NCI-H510A treated with DMSO at 0.1 percent for 48 hours (cell line): ENCODE measurements at regions not wholly inside any gene's neighbourhood (a gene's known extent, or its start where the extent isn't known, plus 50 kb on each side); places are given as distances from the start of the nearest gene placed in this dataset.
"Not testable (repeated sequence)": the region's sequence is repeated elsewhere in the genome, so short reads cannot be mapped to it uniquely, and the experiment has no call there.

Experiments
- DNase-seq: peaks from one replicate; lab custom pipeline; 2025; lab: John Stamatoyannopoulos, UW

DNA sequence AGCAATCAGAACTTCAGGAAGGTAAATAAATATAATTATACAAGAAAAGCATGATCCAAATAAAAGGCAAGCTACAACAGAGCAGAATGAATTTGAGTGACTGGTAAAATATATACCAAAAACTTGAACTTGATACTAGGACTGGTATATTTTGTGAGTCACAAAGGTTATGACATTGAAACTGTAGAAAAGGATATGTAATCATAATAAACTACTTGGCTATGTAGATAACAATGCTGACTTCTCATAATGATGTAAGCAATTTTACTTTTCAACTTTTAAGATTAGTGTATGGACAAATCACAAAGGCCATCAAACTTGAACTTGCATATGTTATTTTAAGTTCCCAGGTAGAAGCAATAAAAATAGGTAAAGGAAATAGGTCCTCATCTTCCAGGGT, 384.5 kb upstream of the NECTIN3 start:
- no peak for DNase-seq

DNA sequence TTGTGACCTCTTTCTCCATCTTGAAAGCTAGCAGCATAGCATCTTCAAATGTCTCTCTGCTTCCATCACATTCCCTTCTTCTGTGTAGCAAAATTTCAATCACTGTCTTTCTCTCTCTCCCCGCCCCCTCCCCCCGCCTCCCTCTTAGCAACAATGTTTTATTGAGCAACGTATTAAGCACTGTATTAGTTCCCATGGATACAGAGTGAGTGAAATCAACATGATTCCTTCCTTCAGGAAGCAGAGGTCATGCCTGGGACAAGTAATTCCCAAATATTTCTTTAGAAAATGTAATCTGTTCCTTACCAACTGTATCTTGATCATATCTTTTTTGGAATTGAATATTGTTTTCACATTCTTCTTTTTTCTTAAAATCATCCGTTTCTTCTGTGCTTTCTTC, 373.7 kb upstream of the NECTIN3 start:
- DNase-seq, result no peak

DNA sequence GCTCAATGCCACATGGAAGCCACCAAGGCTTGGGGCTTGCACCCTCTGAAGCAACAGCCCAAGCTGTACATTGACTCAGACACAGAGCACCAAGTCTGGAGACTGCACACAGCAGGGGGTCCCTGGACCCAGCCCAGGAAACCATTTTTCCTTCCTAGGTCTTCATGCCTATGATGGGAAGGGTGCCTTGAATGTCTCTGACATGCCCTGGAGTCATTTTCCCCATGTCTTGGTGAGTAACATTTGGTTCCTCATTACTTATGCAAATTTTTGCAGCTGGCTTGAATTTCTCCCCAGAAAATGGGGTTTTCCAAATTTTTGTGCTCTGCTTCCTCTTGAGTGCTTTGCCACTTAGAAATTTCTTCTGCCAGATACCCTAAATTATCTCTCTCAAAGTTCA, 367.3 kb upstream of the NECTIN3 start:
- DNase-seq, result not testable (repeated sequence)

DNA sequence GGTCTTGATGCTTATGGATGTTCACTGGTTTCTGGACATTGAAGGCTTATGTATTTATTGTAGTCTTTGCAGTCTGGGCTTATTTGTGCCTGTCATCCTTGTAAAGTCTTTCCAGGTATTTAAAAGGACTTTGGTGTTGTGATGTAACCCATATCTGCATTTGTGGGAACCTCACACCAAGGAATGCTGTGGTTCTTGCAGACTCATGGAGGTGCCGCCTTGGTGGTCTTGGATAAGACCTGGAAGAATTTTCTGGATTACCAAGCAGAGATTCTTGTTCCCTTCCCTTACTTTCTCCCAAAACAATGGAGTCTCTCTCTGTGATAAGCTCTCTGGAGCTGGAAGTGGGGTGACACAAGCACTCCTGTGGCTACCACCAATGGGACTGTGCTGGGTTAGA, 363.5 kb upstream of the NECTIN3 start:
- DNase-seq, result no peak

DNA sequence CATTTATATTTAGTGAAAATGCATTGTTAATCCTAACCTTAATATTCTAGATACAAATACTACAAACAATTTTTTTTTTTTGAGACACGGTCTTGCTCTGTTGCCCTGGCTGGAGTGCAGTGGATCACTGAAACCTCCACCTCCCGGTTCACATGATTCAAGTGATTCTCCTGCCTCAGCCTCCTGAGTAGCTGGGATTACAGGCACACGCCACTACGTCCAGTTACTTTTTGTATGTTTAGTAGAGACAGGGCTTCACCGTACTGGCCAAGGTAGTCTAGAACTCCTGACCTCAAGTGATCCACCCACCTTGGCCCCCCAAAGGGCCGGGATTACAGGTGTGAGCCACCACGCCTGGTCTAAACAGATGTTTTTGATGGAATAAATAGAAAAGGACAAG, 361.5 kb upstream of the NECTIN3 start:
- no peak for DNase-seq

DNA sequence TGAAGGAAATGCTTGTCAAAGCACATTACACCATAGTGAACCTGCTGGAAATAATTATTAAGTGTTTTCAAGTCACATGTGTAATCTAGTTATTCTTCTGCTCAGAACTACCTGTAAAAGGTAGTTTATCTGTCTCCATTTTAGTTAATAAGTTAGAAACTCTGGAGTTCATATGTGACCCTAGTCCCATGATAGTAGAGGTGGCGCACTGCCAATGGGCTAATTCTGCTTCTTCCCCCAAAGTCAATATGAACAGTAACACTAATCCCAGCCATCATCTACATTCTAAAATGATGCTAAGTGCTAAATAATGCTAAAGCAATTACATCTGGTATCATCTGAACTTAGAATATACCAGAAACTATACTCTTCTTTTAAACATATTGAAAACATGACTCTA, 361.0 kb upstream of the NECTIN3 start:
- no peak for DNase-seq

DNA sequence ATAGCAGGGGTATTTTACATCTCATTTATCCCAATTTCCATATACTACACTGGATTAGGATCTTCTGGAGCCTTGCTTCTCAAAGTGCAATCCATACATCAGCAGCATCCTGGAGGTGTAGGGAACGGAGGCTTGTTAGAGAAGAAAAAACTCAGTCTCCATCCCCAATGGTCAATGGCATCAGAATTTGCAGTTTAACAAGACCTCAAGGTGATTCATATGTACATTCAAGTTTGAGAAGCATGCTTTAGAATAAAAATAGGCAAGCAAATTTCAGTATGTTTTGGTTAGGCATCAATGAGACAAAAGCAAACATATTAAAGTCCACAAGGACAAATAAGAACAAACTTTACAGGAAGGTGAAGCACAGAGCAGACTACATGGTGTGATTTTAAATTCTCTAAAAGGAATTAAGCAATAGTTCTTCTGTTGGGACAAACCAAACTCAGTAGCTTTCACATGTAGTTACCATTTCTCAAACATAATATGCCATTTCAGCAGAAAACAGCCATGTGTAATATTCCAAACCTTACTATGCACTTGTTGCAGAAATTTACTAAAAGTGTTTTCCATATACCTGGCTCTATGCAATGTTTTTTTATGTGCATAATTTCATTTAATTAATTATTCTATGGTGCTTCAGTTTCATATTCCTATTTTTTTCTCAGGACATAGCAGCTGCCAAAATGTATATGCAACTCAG, 360.3 kb upstream of the NECTIN3 start:
- DNase-seq, result no peak

DNA sequence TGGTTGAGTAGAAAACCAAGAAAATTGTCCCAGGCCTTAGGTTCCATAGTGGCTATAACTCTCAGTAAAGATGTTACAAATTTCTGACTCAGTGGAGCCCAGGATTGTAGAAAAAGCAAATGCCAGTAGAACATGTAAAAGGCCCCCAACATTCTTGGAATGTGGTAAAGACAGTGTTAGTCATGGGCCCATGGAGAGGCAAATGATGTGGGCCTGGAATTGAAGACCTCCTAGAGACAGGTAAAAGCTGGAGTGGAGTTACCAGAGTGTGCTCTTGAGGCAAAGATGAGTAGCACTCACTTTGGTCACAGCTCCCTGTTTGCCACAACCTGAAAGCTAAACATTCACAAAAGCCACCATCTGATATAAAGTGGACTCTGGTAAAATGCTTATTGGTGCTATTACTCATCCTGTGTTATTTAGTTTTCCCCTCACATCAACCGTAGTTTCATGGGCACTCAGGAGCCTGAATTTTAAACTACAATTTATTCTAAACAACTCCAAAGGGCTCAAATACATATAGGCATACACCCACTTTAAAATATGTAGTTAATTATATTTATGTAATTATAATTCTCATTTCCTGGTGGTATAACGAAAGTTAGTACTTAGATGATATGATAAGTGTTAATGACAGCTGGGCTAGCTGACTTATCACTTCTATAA, 359.6 kb upstream of the NECTIN3 start:
- DNase-seq, result no peak

DNA sequence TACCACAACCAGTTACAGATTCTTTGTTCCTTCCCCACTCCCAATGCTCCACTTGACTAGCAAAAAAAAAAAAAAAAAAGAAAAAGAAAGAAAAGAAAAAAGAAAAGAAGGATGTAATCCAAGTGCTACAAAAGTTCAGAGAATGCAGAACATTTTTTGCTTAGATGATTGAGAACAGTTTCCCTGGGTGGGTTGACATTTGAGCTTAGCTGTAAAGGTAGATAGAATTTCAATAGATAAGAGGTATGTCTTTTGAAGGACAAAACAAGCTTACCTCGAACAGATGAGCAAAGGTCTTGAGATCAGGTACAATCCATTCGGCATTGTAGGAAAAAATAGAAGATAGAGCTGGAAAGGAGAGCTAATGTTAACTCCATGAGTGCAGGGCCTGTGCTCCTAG, 344.6 kb upstream of the NECTIN3 start:
- DNase-seq, result no peak

DNA sequence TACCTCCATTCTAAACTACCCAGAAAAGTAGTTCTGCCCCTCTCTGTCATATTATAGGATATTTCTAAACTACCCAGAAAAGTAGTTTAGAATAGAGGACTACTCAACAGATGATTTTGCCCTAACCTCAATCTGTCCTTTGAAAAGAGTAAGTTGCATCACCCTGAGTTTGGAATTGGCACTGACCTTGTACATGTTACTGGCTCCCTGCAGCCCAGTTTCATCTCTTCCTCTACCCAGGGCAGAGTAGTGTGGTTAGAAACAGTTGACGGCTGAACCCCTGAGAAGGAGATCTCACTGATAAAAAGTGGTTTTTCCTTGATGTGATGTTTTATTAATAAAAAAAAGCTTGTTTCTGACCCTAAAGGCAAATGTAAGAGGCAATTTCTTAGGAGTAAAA, 340.5 kb upstream of the NECTIN3 start:
- DNase-seq, result no peak

DNA sequence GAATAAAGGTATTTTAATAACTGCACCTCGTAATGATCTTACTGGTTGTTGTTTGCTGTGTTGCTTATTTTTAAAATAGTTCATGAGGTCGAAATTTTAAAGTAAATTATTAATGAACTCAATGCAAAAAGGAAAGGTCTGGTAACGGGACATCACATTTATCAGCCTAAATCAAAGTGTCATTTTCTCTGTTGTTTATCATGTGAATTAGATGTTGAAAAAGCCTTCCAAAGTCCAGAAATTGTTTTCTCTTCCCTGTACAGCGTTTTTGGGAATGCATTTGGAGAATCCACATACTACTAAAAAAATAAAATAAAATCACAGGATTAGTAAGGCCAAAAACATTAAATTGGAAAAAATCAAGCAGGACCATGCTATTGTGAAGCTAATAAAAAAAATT, 339.2 kb upstream of the NECTIN3 start:
- no peak for DNase-seq

DNA sequence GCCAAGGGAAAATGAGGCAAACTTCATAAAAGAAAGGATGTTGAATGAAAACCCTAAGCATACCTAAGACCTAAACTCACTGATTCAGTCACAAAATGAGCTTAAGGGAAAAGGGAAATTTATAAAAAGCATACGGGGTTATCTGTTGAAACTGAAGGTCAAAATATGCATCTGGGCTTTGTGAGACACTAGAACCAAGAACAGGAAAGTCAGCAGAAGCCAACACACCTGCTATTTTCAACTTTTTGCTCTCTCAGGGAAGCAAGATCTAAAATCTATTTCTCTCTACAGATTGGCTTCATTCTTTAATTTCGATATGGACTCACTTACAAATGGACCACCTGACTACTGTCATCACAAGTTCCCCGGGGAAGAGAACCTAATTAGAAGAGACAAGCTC, 338.6 kb upstream of the NECTIN3 start:
- no peak for DNase-seq

DNA sequence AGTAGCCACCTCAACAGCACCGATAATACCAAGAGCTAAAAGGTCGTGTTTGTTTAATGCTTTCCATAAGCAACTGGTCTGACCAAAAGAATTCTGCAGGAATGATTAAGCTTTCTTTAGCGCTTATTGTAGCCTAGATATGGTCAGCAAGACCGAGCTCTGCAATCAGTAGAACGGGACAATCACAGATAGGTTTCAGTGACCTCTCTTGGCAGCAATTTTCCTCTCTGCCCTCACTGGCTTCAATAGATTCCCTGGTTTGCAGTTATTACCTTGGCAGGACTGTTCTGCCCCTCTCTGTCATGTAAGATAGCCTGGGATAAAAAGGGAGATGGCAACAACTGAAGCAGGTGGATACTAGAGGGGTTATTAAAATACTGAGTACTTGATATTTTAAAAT, 337.1 kb upstream of the NECTIN3 start:
- DNase-seq, result no peak

DNA sequence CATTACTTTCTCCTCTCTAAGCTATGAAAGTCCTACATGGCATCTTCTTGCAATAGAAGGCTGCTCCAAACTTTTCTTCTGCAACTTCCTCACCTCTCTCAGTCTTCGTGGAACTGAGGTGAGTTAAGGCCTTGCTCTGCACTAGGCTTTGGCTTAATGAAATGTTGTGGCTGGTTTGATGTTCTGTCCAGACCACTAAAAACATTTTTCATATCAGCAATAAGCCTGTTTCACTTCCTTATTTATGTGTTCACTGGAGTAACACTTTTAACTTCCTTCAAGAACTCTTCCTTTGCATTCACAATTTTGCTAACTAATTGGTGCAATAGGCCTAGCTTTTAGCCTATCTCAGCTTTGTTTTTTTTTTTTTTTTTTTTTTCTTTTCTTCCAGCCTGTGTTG, 335.3 kb upstream of the NECTIN3 start:
- DNase-seq, result no peak

DNA sequence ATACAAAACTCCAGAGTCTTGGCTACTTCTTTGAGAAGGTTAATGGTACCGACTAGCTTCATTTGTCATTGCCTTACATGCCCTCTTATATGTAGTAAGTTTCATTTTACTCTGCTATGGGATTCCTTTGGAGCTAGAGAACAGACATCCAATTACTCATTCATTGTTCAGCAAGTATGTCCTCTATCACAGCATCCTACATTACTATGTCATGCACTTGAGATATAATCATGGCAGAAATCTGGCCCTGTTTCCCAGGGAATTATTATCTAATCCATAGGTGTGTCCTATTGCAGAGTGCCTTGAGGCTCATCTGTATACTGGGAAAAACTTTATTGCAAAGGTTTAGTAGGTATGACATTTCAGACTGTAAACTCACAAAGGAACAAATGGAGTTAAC, 333.1 kb upstream of the NECTIN3 start:
- no peak for DNase-seq

DNA sequence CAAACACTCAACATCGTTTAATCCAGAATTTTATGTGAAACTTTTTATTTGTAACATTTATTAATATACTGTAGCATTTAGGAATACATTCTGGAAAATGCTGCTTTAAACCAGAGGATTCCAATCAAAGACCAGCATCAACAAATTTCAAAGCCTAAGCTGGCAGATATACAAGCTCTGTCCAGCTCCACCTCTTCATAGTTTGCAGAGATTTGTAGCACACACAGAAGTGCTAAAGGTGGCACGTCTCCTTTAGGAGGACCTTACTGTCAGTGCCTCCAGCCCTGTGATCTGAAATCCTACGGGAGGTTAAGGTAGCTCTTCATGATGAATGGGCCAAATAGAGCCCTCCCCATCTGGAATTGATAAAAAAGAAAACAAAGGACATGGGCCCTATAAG, 329.7 kb upstream of the NECTIN3 start:
- DNase-seq, result no peak

DNA sequence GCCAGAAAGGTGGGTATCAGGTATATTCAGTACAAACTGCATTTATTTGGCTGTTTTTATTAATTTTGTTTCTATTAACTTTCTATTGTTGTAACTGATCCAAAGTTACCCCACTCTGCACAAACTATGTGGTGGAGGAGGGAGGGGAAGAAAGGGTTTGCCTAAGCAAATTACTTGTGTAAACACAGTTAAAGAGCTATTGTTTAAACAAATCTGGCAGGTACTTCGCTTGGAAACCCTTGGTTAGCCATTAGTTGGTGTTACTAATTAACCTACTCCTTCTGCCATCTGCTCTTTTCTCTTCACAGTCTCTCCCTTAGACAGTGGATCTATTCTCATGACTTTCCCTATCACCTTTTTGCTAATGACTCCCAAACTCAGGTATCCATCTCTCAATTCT, 328.4 kb upstream of the NECTIN3 start:
- peak; percentile 33 for DNase-seq

DNA sequence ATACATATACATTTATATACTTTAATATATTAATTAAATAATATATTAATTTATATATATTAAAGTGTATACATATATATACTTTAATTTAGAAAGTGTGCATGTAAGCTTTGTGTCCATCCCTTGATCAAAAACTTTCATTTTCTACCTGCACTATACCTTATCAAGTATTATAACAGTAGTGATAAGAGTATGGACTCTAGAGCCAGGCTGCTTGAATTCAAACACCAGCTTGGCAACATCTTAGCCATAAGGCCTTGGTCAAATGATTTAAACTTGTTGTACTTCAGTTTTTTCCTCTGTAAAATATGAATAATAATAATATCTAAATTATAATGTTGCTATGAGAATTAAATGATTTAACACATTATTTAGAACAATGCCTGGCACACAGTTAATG, 327.6 kb upstream of the NECTIN3 start:
- DNase-seq, result no peak

DNA sequence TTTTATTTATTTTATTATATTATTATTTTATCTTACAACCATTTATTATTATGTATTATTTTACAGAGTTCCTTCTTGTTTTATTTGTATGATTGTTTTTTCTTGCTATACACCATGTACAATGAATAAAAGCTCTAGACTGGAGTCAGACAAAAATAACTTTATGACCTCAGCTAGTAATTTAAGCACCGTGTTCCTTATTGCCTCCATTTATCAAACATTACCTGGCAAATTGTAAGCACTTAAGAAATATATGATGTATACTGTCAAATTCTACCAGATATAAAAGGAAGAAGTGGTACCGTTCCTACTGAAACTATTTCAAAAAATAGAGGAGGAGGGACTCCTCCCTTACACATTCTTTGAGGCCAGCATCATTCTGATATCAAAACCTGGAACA, 326.9 kb upstream of the NECTIN3 start:
- no peak for DNase-seq

DNA sequence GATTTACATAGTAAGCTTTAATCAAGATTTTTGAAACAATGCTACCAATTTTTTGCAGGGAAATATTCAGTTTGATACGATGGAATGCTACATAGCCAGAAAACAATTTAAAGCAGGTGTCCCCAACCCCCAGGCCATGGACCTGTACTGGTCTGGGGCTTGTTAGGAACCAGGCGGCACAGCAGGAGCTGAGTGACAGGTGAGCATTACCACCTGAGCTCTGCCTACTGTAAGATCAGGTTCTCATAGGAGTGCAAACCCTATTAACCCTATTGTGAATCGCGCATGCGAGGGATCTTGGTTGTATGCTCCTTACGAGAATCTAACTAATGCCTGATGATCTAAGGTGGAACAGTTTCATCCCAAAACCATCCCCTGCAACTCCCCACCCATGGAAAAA, 322.6 kb upstream of the NECTIN3 start:
- no peak for DNase-seq

DNA sequence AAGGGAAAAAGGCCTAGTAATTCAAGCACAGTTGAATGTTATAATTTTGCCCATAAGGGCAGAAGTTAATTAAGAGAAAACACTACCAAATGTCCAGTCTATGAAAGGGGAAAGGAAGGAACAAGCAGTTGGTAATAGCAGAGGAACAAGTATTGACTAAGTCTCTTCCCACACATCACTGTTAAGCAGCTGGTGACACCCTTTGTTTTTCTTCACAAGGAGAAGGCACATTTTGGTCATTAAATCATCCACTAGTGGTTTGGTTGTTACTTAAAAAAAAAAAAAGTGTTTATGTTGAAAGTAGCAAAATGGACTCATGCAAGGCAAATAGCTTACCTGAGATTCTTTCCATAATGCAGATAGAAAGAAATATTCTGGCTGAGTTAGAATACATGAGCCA, 321.4 kb upstream of the NECTIN3 start:
- no peak for DNase-seq

DNA sequence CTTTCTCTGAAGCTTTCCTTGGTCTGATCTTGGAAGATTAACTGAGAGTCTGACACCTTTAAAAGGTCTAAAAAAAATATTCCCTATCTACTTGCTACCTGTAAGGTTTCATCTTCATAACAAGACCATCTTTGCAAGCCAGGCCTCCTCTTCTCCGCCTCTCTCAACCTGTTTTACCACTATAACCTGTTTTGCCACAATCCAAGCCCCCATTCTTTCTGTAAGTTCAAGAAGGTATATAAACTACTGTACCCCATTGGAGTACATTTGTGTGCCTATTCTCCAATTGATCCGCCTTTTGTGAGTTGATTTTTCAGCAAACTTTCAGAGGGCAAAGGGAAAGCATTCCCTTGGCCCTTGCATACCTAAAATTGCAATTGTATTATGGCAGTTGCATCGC, 319.3 kb upstream of the NECTIN3 start:
- peak; percentile 1 for DNase-seq

DNA sequence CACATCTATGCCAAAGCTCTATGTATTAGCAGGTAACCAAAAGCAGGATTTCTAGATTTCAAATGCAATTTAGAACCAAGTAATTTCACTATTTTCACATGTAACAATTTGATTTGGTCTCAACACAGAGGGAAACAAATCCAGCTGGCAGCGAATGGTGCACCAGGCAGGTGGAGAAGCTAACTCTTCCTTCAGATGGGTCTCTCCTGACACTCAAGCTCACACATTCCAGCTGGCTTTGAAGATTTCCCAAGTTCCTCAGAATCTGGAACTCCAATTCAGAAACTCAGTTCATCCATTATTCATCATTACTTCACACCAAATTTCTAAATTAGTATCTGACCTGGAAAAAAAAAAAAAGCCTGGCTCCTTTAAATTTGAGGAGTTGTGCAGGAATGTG, 318.1 kb upstream of the NECTIN3 start:
- DNase-seq, result no peak

DNA sequence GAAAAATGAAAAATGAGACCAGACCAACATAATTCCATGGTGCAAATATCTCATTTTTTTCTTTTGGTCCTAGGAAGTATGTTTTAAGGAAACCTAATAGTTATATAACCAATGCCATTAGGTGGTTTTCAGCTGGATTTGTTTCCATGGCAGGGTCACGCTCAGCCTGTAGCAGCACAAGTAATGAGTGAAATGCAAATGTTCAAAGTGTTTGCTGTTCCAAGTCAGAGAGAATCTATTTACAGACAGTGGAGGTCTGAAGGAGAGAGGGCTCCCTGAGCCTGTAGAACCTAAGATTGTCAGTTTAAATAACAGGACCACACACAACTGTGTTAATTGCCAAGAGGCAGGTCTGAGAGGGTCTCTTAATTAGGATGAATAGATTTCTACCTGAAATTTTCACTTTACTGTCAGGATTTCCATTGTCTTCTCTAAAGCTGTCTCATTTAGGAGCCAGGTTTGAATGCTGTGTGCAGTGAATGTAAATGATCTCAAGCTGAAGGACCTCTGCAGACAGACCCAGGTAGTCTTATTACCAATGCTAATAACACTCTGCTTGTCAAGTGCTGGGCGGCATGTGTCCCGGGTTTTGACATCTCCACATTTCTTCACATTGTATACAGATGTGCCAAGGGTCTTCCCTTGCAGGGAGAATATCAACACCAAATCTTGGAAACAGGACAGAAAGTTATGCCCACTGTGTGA, 317.3 kb upstream of the NECTIN3 start:
- peak; percentile 18 for DNase-seq
